HG03060 (cell line): ENCODE measurements at regions not wholly inside any gene's neighbourhood (a gene's known extent, or its start where the extent isn't known, plus 50 kb on each side); places are given as distances from the start of the nearest gene placed in this dataset.

ENCODE experiments used
- ATAC-seq: cut with Tn5 transposase; IDR thresholded peaks from one replicate; pipeline ENCODE4 v1.9.1; 2021; ENCODE audit warnings: low read depth, moderate number of reproducible peaks; ENCODE audit not compliant: unreplicated experiment

GRCh38 chr3:18512007-18512406 is 86.9 kb upstream of the SATB1 start:
- no peak for ATAC-seq

DNA sequence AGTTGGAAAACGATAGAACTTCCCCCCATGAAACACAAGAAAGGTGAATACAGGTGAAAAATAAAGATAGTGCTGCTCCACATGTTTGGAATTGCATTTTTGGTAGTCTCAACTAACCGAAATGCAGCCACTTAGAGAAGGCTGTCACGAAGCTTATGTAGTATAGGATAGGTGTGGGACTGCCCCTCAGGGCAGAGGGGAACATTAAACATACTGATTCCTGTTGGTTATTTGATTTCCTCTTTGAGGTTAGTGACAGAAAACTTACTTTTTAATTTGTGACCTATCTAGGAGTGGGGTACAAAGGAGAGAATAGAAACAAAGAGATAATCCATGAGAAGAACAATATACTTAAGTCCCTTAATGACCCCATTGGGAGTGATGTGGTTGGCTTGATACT is 85.8 kb upstream of the SATB1 start:
- ATAC-seq, result no peak

GRCh38 chr3:18507333-18507732 is 82.2 kb upstream of the SATB1 start:
- no peak for ATAC-seq

GRCh38 chr3:18505056-18505455 is 79.9 kb upstream of the SATB1 start:
- ATAC-seq, result no peak

GRCh38 chr3:18501679-18502343 is 76.7 kb upstream of the SATB1 start:
- ATAC-seq, result no peak

DNA sequence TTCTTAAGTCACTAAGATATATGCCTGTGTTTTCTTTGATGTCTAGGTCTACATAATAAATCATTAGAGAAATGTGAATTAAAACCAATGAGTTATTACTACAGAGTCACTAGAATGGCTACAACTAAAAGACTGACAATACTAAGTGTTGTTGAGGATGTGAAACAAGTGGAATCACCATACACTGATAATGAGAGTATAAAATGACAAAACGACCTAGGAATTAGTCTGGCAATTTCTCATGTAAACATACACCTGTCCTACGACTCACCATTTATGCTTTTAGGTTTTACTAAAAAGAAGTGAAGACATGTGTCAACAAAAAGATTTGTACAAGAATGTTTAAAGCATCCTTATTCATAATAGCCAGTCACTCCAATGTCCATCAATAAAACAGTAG is 75.2 kb upstream of the SATB1 start:
- ATAC-seq, result no peak

DNA sequence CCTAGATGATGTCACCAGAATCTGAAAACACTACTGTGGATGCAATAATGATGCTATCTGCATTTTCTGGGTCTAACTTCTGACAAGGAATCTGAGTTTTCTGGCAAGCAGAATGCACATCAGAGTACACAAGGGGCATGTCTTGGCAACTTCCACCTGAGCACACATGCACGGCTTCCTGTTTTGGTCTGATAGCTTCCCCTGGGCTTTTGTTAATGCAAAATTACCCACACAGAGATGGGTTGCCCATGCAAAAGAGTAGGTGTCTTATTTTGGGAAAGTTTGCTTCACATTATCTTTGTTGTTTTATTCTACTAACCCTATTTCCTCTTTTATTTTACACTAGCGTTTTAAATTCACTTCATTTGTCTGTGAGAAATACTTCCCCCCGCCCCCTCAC is 74.2 kb upstream of the SATB1 start:
- ATAC-seq, result peak; percentile 93

DNA sequence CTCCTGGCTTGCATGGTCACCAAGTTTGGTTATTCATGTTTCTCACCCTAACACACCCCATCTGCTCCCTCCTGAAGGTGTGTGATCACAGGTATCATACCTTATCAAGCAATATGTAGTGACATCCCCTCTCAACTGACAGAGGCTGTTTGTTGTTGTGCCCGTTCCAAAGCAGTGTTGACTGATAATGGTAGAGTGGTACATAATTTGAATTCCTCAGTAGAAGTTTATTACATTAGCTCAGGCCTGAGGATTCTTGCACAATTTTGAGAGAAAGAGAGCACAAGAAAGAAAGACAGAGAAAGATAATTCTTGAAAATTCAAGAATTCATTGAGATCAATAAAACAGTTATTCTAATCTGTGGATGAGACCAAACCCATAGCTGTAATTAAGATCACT is 69.1 kb upstream of the SATB1 start:
- no peak for ATAC-seq

DNA sequence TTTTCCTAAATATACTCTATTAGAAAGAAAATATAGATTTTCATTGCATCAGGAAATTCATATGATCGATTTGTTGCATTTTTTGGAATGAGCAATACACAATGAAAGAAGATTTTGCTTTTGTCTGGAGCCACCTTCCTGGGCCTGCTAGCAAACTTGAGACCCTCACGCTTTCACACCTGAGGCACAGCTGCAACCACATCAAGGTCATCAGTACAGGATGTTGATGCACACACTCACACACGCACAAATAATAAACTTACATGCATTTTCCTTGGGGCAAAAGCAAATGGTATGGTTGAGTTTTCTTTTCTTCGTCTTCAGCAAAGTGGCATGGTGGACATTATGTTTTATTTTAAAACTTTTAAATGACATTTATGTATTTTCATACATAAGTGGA is 64.8 kb upstream of the SATB1 start:
- no peak for ATAC-seq

- no peak for ATAC-seq
These were observed 58.1 kb upstream of the SATB1 start for GRCh38 chr3:18483226-18483625.

- no peak for ATAC-seq
These were observed 56.9 kb upstream of the SATB1 start for GRCh38 chr3:18481946-18482548.

GRCh38 chr3:18477620-18478019 is 52.5 kb upstream of the SATB1 start:
- no peak for ATAC-seq
